ENCODE measurements at regions not wholly inside any gene's neighbourhood (a gene's known extent, or its start where the extent isn't known, plus 50 kb on each side); places are given as distances from the start of the nearest gene placed in this dataset.

DNA sequence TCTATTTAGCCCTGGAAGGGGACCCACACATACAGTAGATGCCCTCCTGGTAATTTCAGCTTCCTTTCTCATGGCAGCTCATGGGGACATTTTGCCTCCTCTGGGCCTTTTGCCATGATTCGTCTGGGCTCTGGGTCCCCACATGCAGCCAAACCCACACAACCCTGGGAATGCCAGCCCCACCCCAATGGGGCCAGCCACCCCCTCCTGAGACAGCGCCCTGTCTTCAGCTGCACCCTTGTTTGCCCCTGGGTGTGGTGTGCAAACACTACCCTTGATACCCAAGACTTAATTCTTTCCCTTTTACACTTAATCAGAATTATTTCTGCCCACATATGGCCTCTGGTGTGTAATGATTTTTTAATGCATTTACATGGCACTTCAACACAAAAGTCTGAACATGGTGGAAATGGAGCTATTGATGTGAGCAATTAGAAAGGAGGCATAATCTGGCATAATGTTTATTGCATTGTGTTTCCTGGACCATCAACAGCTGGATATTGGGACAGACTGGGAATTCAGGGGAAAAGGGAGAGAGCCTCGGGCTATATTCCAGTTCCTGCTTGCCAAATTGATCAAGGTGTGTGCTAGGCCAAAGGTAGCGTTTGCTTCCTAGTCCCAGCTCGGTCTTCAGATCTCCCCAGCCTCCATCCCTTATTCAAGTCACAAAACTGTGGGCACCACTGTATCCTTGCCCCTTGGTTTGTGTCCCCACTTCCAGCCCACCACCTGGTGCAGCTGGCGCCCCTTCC is 85.0 kb upstream of the ANO1 start:
- Mint-ChIP-seq H3K4me1 (peaks cover under 1 to 2% of the 10 kb centered on the region in 2 experiments; a peak in 1 of 4 replicates), H3K9me3 (peaks cover 6 to 9% of the 10 kb centered on the region in 2 experiments), H3K27me3 (ENCODE audit: low read depth) (peaks cover 98% of the 10 kb centered on the region), H3K27ac (no peak overlapping the region), H3K36me3 (ENCODE audit: insufficient read depth in 1 of 3, low read depth in 3 of 3) (peaks cover 0 to 2% (median 0%) of the 10 kb centered on the region in 3 experiments; a peak in 2 of 7 replicates), H3K4me3 (no peak overlapping the region)
- no peaks in the 10 kb centered on the region for H3K79me1 ChIP-seq (ENCODE audit: insufficient read depth, low read depth, low read length, poor library complexity, severe bottlenecking)
- TF ChIP-seq, protein P1, sequence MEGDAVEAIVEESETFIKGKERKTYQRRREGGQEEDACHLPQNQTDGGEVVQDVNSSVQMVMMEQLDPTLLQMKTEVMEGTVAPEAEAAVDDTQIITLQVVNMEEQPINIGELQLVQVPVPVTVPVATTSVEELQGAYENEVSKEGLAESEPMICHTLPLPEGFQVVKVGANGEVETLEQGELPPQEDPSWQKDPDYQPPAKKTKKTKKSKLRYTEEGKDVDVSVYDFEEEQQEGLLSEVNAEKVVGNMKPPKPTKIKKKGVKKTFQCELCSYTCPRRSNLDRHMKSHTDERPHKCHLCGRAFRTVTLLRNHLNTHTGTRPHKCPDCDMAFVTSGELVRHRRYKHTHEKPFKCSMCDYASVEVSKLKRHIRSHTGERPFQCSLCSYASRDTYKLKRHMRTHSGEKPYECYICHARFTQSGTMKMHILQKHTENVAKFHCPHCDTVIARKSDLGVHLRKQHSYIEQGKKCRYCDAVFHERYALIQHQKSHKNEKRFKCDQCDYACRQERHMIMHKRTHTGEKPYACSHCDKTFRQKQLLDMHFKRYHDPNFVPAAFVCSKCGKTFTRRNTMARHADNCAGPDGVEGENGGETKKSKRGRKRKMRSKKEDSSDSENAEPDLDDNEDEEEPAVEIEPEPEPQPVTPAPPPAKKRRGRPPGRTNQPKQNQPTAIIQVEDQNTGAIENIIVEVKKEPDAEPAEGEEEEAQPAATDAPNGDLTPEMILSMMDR (conservative IDR thresholded peaks at IDR 0.05) = no peak
- no peak overlapping the region for H2BK12ac ChIP-seq (ENCODE audit: insufficient read length, low read depth, low read length)
- no peaks in the 10 kb centered on the region for H3K9me3 ChIP-seq (ENCODE audit: control insufficient read depth, low read depth, low read length)
- no peak overlapping the region for H3T11ph ChIP-seq (ENCODE audit: low read length)
- H4K91ac ChIP-seq (ENCODE audit: insufficient read length, low read depth, low read length) = no peak overlapping the region
- no peak overlapping the region for H4K8ac ChIP-seq (replicated peaks; ENCODE audit: insufficient read length, low read depth, low read length)
- H3K27me3 ChIP-seq (ENCODE audit: insufficient read depth, low read length) = peaks cover 1% of the 10 kb centered on the region; the same call in 1 of the 2 replicates
- H3K18ac ChIP-seq (ENCODE audit: insufficient read length, low read depth, low read length) = no peak overlapping the region
- H3K14ac ChIP-seq (ENCODE audit: insufficient read depth, low read length) = no peak overlapping the region
- H3K4me2 ChIP-seq (ENCODE audit: insufficient read depth, insufficient read length, low read length) = no peak overlapping the region
- no peak overlapping the region for H3K27ac ChIP-seq (ENCODE audit: insufficient read length, low read depth, low read length)
- WGBS (ENCODE audit: extremely low coverage, insufficient read length, low lambda C conversion rate) = no CpG with 5 or more reads among the region's 6 CpGs
- no peak overlapping the region for H3K23ac ChIP-seq (ENCODE audit: insufficient read length, low read depth, low read length)
- H2BK120ac ChIP-seq (ENCODE audit: low read depth, low read length, poor library complexity, severe bottlenecking) = no peak overlapping the region
- no peak for DNase-seq
- H4K20me1 ChIP-seq (ENCODE audit: control insufficient read depth, insufficient read depth, insufficient read length) = no peaks in the 10 kb centered on the region
- H3K4me1 ChIP-seq (ENCODE audit: insufficient read depth, low read length) = no peaks in the 10 kb centered on the region
- no peak overlapping the region for H3K56ac ChIP-seq (ENCODE audit: insufficient read length, low read depth, low read length)
- H2AFZ ChIP-seq (ENCODE audit: low read length) = no peak overlapping the region
- no peak overlapping the region for H2BK15ac ChIP-seq (ENCODE audit: low read depth, low read length)
- H3K4ac ChIP-seq (ENCODE audit: low read depth, low read length) = no peak overlapping the region
- no peaks in the 10 kb centered on the region for H3K79me2 ChIP-seq (ENCODE audit: insufficient read depth, low read length)
- H4K5ac ChIP-seq (ENCODE audit: insufficient read length, low read depth, low read length) = no peak overlapping the region
- H3K9ac ChIP-seq (ENCODE audit: extremely low read depth, insufficient read length, low read length) = no peak overlapping the region
- no peak overlapping the region for H2BK20ac ChIP-seq (ENCODE audit: low read depth, low read length, poor library complexity, severe bottlenecking)
- H2BK5ac ChIP-seq (ENCODE audit: insufficient read length, low read length) = no peak overlapping the region
- no peaks in the 10 kb centered on the region for H3K23me2 ChIP-seq (ENCODE audit: insufficient read length, low read depth, low read length, poor library complexity, severe bottlenecking)
- no peak overlapping the region for H2AK5ac ChIP-seq (ENCODE audit: insufficient read length, low read length)
